GM21737 (cell line): ENCODE measurements at regions not wholly inside any gene's neighbourhood (a gene's known extent, or its start where the extent isn't known, plus 50 kb on each side); places are given as distances from the start of the nearest gene placed in this dataset.

Experiments used
- ATAC-seq: cut with Tn5 transposase; IDR thresholded peaks from one replicate; pipeline ENCODE4 v1.9.1; 2021; ENCODE audit warnings: mild to moderate bottlenecking, moderate library complexity; ENCODE audit not compliant: unreplicated experiment

GRCh38 chr17:72512649-72513556 lies 392.1 kb downstream of the SOX9 start:
- no peak for ATAC-seq

- no peak for ATAC-seq
Observed at GRCh38 chr17:72514321-72514861, 393.6 kb downstream of the SOX9 start.

GRCh38 chr17:72514891-72515290 lies 394.1 kb downstream of the SOX9 start:
- ATAC-seq = no peak

GRCh38 chr17:72515291-72516065 lies 394.7 kb downstream of the SOX9 start:
- ATAC-seq = no peak

- no peak for ATAC-seq
Observed at GRCh38 chr17:72516772-72517399, 396.1 kb downstream of the SOX9 start.

GRCh38 chr17:72517413-72518158 lies 396.8 kb downstream of the SOX9 start:
- ATAC-seq = no peak

- ATAC-seq = no peak
Observed at GRCh38 chr17:72518159-72518732, 397.4 kb downstream of the SOX9 start.

GRCh38 chr17:72518753-72519597 lies 398.2 kb downstream of the SOX9 start:
- ATAC-seq = no peak

GRCh38 chr17:72519598-72519936 lies 398.7 kb downstream of the SOX9 start:
- ATAC-seq = no peak

- ATAC-seq = no peak
Observed at GRCh38 chr17:72520665-72521303, 400.0 kb downstream of the SOX9 start.

- ATAC-seq = no peak
Observed at GRCh38 chr17:72523491-72523890, 402.7 kb downstream of the SOX9 start.

- ATAC-seq = no peak
Observed at GRCh38 chr17:72525225-72526015, 404.6 kb downstream of the SOX9 start.

- ATAC-seq = no peak
Observed at GRCh38 chr17:72526769-72527168, 405.9 kb downstream of the SOX9 start.

- ATAC-seq = no peak
Observed at GRCh38 chr17:72527789-72528188, 407.0 kb downstream of the SOX9 start.

- ATAC-seq = no peak
Observed at GRCh38 chr17:72528683-72529082, 407.9 kb downstream of the SOX9 start.

GRCh38 chr17:72529386-72529785 lies 408.6 kb downstream of the SOX9 start:
- ATAC-seq = no peak

GRCh38 chr17:72530454-72530853 lies 409.6 kb downstream of the SOX9 start:
- no peak for ATAC-seq

GRCh38 chr17:72531729-72532128 lies 410.9 kb downstream of the SOX9 start:
- ATAC-seq = no peak
